OCI-LY7 (cell line): ENCODE measurements at regions not wholly inside any gene's neighbourhood (a gene's known extent, or its start where the extent isn't known, plus 50 kb on each side); places are given as distances from the start of the nearest gene placed in this dataset.

Source experiments
- BruUV-seq: library from RNA; stranded (reverse); fragments of 400-500 nt; replicated peaks from 2 replicates; lab custom pipeline; 2021; lab: Mats Ljungman, UMichigan
- CTCF ChIA-PET: fragments of 300-600 bp; sonication (Branson Sonifier 250); formaldehyde crosslinking; loops from one replicate; lab custom pipeline; 2022; ENCODE audit warnings: antibody characterized with exemption; ENCODE audit not compliant: unreplicated experiment; lab: Charles Lee
- POLR2A ChIA-PET: fragments of 300-600 bp; sonication (Branson Sonifier 250); formaldehyde crosslinking; loops from one replicate; lab custom pipeline; 2022; ENCODE audit warnings: antibody characterized with exemption; lab: Charles Lee
- DNase-seq: peaks from one replicate; pipeline ENCODE4 v3.0.0-alpha.2; 2015; ENCODE audit warnings: low spot score
- H2AFZ ChIP-seq: fragments of 200-600 bp; sonication (generic), shearing (Covaris generic); 2 replicates; pipeline ENCODE4 v1.6.1; 2014; ENCODE audit warnings: mild to moderate bottlenecking, antibody characterized with exemption, low read length, moderate library complexity
- H3K27ac ChIP-seq: fragments of 200-600 bp; sonication (generic); 2 replicates; pipeline ENCODE4 v1.5.1; 2014; ENCODE audit warnings: mixed run types, low read depth, mild to moderate bottlenecking, moderate library complexity, low read length, inconsistent platforms; ENCODE audit not compliant: poor library complexity, severe bottlenecking
- H3K36me3 ChIP-seq: fragments of 200-600 bp; sonication (generic); 2 replicates; pipeline ENCODE4 v1.6.1; 2014; ENCODE audit warnings: mild to moderate bottlenecking, antibody characterized with exemption, low read length, moderate library complexity, mixed read lengths; ENCODE audit not compliant: insufficient read depth
- H3K4me1 ChIP-seq: fragments of 200-600 bp; sonication (generic); 2 replicates; pipeline ENCODE4 v1.5.1; 2014; ENCODE audit warnings: mild to moderate bottlenecking, low read length; ENCODE audit not compliant: insufficient read depth, poor library complexity, severe bottlenecking
- H3K4me2 ChIP-seq: fragments of 200-600 bp; sonication (generic); 2 replicates; pipeline ENCODE4 v1.6.1; 2014; ENCODE audit warnings: mild to moderate bottlenecking, low read length
- H3K4me3 ChIP-seq: fragments of 200-600 bp; sonication (generic); 2 replicates; pipeline ENCODE4 v1.5.1; 2014; ENCODE audit warnings: mild to moderate bottlenecking, low read depth, low read length; ENCODE audit not compliant: poor library complexity, severe bottlenecking
- H3K79me2 ChIP-seq: fragments of 200-600 bp; sonication (generic); 2 replicates; pipeline ENCODE4 v1.6.1; 2016; ENCODE audit warnings: low read depth, mild to moderate bottlenecking, low read length, moderate library complexity, mixed read lengths; ENCODE audit not compliant: insufficient read depth
- H3K9me2 ChIP-seq: fragments of 200-600 bp; sonication (generic); 2 replicates; pipeline ENCODE4 v1.6.1; 2016; ENCODE audit warnings: mild to moderate bottlenecking, low read length, mixed read lengths; ENCODE audit not compliant: insufficient read depth
- H3K9me3 ChIP-seq: fragments of 200-600 bp; sonication (generic); 2 replicates; pipeline ENCODE4 v1.6.1; 2014; ENCODE audit warnings: mild to moderate bottlenecking, mixed run types, low read length, mixed read lengths
- H4K20me1 ChIP-seq: fragments of 200-600 bp; sonication (generic); 2 replicates; pipeline ENCODE4 v1.6.1; 2014; ENCODE audit warnings: mild to moderate bottlenecking, antibody characterized with exemption, low read length, moderate library complexity, mixed read lengths; ENCODE audit not compliant: insufficient read depth
- CTCF ChIP-seq: fragments of 200-600 bp; sonication (generic); conservative IDR thresholded peaks from 2 replicates; pipeline ENCODE4 v1.5.1; 2014; ENCODE audit warnings: mild to moderate bottlenecking, antibody characterized with exemption, low read length, moderate library complexity, mixed read lengths
- EZH2phosphoT487 ChIP-seq: fragments of 200-600 bp; sonication (generic); IDR thresholded peaks from 2 replicates; pipeline ENCODE4 v1.6.1; 2018; ENCODE audit warnings: low read depth, borderline replicate concordance, mild to moderate bottlenecking, mixed run types, antibody characterized with exemption, low read length, moderate library complexity, mixed read lengths
- intact Hi-C: fragments of 100-400 bp; cut with micrococcal nuclease; formaldehyde crosslinking; loops from one replicate; pipeline ENCODE4 v1.10.0; 2022; ENCODE audit not compliant: unreplicated experiment

GRCh38 chr2:80725001-80725400 lies 420.4 kb upstream of the LRRTM1 start:
- Histone ChIP-seq H3K9me2 (no peaks in the 10 kb centered on the region), H3K4me1 (no peaks in the 10 kb centered on the region), H3K36me3 (no peaks in the 10 kb centered on the region), H4K20me1 (no peaks in the 10 kb centered on the region), H3K9me3 (peaks cover 11% of the 10 kb centered on the region; the same call in 1 of the 2 replicates), H3K79me2 (no peaks in the 10 kb centered on the region), H3K4me2 (no peak overlapping the region), H3K27ac (no peak overlapping the region), H3K4me3 (no peak overlapping the region), H2AFZ (no peak overlapping the region)
- ChIA-PET CTCF (no interaction called here), POLR2A (interaction anchor here (1.3 kb wide), 1 partner anchor 27 kb away, joined by 3 read pairs; no protein-coding TSS in a partner anchor)
- no peak for DNase-seq
- no peak for TF ChIP-seq CTCF
- no peak for TF ChIP-seq EZH2phosphoT487
- no TSS peak for BruUV-seq
- intact Hi-C loops: no loop called here

GRCh38 chr2:80722803-80723202 lies 418.3 kb upstream of the LRRTM1 start:
- no peak for TF ChIP-seq CTCF
- TF ChIP-seq EZH2phosphoT487: no peak
- no peaks in the 10 kb centered on the region for H3K4me1 ChIP-seq
- H2AFZ ChIP-seq: no peak overlapping the region
- no peaks in the 10 kb centered on the region for H3K36me3 ChIP-seq
- H3K9me2 ChIP-seq: no peaks in the 10 kb centered on the region
- ChIA-PET POLR2A (interaction anchor here (0.6 kb wide), 1 partner anchor 239 kb away, joined by 3 read pairs; no protein-coding TSS in a partner anchor), CTCF (no interaction called here)
- H3K27ac ChIP-seq: no peak overlapping the region
- H3K9me3 ChIP-seq: no peaks in the 10 kb centered on the region
- DNase-seq: no peak
- H3K4me3 ChIP-seq: no peak overlapping the region
- H3K4me2 ChIP-seq: no peak overlapping the region
- H3K79me2 ChIP-seq: no peaks in the 10 kb centered on the region
- H4K20me1 ChIP-seq: no peaks in the 10 kb centered on the region
- intact Hi-C loops: no loop called here
- no TSS peak for BruUV-seq

- no peak for TF ChIP-seq CTCF
- no peaks in the 10 kb centered on the region for H3K79me2 ChIP-seq
- BruUV-seq: no TSS peak
- CTCF ChIA-PET: no interaction called here
- no peak for DNase-seq
- intact Hi-C loops: no loop called here
- no peaks in the 10 kb centered on the region for H3K36me3 ChIP-seq
- H3K9me3 ChIP-seq: no peaks in the 10 kb centered on the region
- H4K20me1 ChIP-seq: no peaks in the 10 kb centered on the region
- no peaks in the 10 kb centered on the region for H3K4me1 ChIP-seq
- no peak overlapping the region for H2AFZ ChIP-seq
- no peak overlapping the region for H3K27ac ChIP-seq
- no peak overlapping the region for H3K4me3 ChIP-seq
- H3K9me2 ChIP-seq: no peaks in the 10 kb centered on the region
- H3K4me2 ChIP-seq: no peak overlapping the region
- POLR2A ChIA-PET: no interaction called here
Observed at GRCh38 chr2:80719607-80720006, 415.1 kb upstream of the LRRTM1 start.
